ENCODE measurements at regions not wholly inside any gene's neighbourhood (a gene's known extent, or its start where the extent isn't known, plus 50 kb on each side); places are given as distances from the start of the nearest gene placed in this dataset.

GRCh38 chr12:24111616-24112015 lies 162.1 kb upstream of the SOX5 start:
- TF ChIP-seq EZH2phosphoT487 (IDR thresholded peaks at IDR 0.05; ENCODE audit: low read depth, severe bottlenecking, unreplicated experiment) (no peak), CTCF (IDR thresholded peaks at IDR 0.05; ENCODE audit: poor library complexity) (no peak)
